TTC549 (cell line): ENCODE measurements at regions not wholly inside any gene's neighbourhood (a gene's known extent, or its start where the extent isn't known, plus 50 kb on each side); places are given as distances from the start of the nearest gene placed in this dataset.
"Not testable (repeated sequence)": the region's sequence is repeated elsewhere in the genome, so short reads cannot be mapped to it uniquely, and the experiment has no call there.

Experiments
- FAIRE-seq: peaks from 2 replicates; lab custom pipeline; 2012; peaks lifted over from hg19 to GRCh38; lab: Jason Lieb, UNC

- no peak for FAIRE-seq
These were observed 233.7 kb upstream of the SPRY1 start for GRCh38 chr4:123162859-123163258.

GRCh38 chr4:123163501-123163900 is 233.1 kb upstream of the SPRY1 start:
- FAIRE-seq = no peak

DNA sequence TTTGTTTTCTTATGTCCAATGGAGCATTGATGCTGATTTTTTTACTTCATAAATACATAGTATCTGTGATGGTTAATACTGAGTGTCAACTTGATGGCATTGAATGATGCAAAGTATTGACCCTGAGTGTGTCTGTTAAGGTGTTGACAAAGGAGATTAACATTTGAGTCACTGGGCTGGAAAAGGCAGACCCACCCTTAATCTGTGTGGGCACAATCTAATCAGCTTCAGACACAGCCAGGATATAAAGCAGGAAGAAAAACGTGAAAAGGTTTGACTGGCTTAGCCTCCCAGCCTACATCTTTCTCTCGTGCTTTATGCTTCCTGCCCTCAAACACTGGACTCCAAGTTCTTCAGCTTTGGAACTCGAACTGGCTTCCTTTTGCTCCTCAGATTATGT is 230.6 kb upstream of the SPRY1 start:
- no peak for FAIRE-seq

GRCh38 chr4:123167931-123168330 is 228.7 kb upstream of the SPRY1 start:
- no peak for FAIRE-seq

DNA sequence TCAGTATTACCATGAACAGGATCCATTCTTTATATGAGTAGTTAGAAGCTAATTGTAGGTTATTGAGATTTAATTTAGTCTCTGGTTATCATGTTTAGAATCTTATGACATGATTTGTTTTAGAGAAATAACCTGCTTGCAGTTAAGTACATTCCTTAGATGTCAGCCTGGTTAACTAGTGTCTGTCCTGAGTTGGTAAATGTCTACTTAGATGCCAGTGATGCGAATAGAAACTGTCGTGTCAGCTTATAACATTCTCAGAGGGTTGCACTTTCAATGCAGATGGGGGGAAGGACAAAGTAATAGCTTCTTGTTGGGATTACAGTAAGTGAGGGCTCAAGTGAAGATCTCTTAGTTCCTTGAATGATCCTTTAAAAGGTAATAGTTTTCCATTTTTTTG is 227.8 kb upstream of the SPRY1 start:
- no peak for FAIRE-seq

- FAIRE-seq = no peak
These were observed 225.8 kb upstream of the SPRY1 start for GRCh38 chr4:123170843-123171242.

DNA sequence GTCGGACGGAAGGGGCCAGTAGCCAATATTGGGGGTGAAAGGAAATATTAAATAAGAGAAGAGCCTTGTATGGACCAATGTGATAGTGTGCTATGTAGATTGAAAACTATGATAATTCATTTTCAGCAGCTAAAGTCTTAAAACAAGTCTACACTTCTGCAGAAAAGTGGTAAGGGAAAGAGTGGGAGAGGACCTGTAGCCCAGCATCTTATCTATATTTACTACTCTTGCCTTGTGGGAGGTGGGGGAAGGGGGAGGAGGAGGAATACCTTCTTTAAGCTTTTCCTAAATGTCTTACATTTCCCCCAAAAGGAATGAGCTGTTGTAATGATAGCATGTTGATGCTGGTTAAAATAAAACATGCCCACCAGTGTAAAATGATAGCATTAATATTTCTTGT is 220.0 kb upstream of the SPRY1 start:
- FAIRE-seq = no peak

DNA sequence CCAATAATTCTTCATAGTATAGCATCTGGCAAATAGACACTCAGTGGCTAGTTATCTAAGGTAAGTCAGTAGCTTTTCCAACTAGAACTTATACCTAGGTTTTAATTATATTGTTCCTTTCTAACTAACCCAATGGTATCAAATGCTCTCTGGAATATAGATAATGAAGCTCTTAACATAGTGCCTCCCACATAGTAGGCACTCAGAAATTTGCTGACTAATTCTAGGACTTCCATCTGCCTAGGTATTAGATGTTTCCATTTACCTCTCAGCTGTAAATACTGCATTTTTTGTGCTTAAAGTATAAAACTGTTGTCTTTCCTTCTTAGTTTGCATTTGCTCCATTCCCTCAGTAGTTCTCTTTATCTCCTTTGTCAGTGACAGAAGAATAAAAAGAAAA is 214.3 kb upstream of the SPRY1 start:
- FAIRE-seq = no peak

- FAIRE-seq = peak; percentile 7
These were observed 213.3 kb upstream of the SPRY1 start for GRCh38 chr4:123183308-123183707.

- not testable (repeated sequence) for FAIRE-seq
These were observed 212.8 kb upstream of the SPRY1 start for GRCh38 chr4:123183754-123184153.

GRCh38 chr4:123186731-123187130 is 209.9 kb upstream of the SPRY1 start:
- no peak for FAIRE-seq

DNA sequence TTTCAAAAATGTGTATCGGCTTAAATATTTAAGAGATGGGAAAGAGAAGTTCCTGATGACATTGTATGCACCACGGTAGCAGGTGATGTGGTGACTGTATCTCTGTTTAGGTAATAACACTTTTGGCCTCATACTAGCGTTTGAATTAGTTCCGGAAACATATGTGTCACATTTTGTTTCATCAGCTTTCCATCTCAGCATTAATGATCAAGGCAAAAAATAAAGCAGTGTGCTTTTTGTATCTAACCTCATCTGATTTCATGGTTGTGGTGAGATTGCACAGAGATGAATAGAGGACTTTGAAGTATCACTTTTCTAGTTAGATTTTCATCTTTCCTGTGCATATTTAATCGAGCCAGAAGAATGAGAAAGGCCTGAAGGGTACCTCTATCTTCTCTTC is 206.4 kb upstream of the SPRY1 start:
- FAIRE-seq = no peak

DNA sequence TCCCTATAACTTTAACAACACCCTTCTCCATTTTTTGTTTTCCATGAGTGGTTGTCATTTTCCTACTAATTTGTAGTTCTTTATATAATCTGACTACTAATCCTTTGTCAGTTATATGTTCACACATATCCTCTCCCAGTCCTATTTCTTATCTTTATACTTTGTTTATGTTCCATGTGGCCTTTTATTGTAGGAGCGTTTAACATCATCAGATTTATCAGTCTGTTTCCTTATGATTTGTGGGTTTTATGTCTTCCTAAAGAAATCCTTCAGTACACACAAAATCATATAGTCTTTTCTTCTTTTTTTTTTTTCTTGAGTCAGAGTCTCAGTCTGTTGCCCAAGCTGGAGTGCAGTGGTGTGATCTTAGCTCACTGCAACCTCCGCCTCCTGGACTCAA is 204.9 kb upstream of the SPRY1 start:
- no peak for FAIRE-seq

- no peak for FAIRE-seq
These were observed 202.7 kb upstream of the SPRY1 start for GRCh38 chr4:123193802-123194367.

GRCh38 chr4:123198706-123199105 is 197.9 kb upstream of the SPRY1 start:
- no peak for FAIRE-seq

GRCh38 chr4:123200051-123200940 is 196.3 kb upstream of the SPRY1 start:
- no peak for FAIRE-seq

- FAIRE-seq = no peak
These were observed 191.9 kb upstream of the SPRY1 start for GRCh38 chr4:123204737-123205136.

DNA sequence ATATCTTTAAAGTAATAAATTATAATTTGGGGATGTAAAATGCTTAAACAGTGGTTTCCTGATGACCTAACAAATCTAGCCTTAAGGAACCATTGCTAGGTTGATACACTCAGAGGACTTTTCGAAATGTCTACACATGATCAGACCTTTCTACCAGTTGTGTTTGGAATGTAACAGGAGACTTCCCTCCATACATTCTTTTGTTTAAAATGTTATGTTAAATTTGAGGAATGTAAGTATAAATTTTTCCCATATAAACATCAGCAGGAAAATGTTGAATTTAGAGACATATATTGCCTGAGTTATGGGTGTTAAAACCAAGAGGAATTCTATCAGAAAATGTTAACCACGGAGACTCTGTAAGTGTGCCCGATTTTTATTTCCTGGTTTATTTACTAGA is 190.6 kb upstream of the SPRY1 start:
- no peak for FAIRE-seq

DNA sequence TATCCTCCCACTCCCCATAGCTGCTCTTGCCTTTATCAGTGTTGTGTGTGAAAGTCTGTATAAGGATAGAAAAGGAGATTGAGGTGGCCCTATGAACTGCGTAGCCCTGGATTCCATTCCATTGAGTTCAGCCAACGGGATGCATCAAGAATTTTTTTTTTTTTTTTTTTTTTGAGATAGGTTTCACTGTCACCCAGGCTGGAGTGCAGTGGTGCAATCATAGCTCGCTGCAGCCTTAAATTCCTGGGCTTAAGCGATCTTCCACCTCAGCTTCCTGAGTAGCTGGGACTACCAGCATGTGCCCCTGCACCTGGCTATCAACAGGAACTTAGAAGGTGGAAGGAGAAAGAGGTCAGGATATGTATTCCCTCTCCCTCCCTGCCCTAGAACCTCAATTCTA is 187.2 kb upstream of the SPRY1 start:
- FAIRE-seq = no peak

DNA sequence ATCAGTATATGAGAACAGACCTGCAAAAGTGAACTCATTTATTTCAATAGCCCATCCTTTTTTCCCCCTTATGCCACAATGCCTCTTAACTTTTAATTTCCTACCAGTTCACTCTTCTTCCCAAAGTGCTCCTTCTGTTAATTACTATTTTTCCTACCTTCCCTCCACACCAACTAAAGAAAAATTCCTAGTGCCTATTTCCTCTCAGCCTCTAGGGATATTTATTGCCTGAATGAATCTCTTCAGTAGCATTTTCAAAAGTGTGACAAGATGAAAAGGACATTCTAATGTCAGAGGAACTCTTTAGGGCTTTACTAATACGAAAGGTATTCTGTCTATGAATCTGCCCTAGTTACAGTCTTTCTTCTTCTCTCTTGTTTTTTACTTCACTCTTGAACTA is 181.1 kb upstream of the SPRY1 start:
- no peak for FAIRE-seq

GRCh38 chr4:123216543-123216942 is 180.1 kb upstream of the SPRY1 start:
- no peak for FAIRE-seq

- no peak for FAIRE-seq
These were observed 179.6 kb upstream of the SPRY1 start for GRCh38 chr4:123216946-123217345.

DNA sequence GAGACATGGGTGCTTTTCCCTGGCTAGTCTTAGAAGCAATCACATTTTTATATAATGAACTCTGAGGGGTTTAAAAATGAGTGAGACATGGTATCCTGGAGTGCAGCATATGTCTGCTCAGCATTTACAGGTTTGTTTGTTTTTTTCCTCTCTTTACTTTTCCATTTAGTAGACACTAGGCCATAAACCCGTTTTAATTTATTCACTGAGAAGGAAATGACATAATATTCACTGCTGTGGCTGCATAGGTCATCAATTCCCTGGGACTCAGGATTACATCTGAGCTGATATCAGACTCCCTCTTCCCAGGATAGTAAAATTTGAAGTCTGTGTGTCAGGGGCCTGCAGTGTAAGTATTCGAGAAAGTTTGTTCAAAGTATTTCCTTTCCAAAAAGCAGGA is 178.9 kb upstream of the SPRY1 start:
- no peak for FAIRE-seq

- FAIRE-seq = no peak
These were observed 177.6 kb upstream of the SPRY1 start for GRCh38 chr4:123218981-123219380.
